ENCODE measurements at regions not wholly inside any gene's neighbourhood (a gene's known extent, or its start where the extent isn't known, plus 50 kb on each side); places are given as distances from the start of the nearest gene placed in this dataset.

GRCh38 chr1:209154912-209155311, 428.6 kb upstream of the CAMK1G start:
- TF ChIP-seq TARDBP (IDR thresholded peaks at IDR 0.05) (no peak), FOXM1 (IDR thresholded peaks at IDR 0.05; ENCODE audit: borderline replicate concordance) (no peak), PKNOX1 (IDR thresholded peaks at IDR 0.05) (no peak), SP1 (IDR thresholded peaks at IDR 0.05) (no peak), FOXA1 (IDR thresholded peaks at IDR 0.05) (no peak), ZNF384 (IDR thresholded peaks at IDR 0.05) (no peak), CTBP1 (IDR thresholded peaks at IDR 0.05; ENCODE audit: borderline replicate concordance) (no peak), NFRKB (IDR thresholded peaks at IDR 0.05) (no peak), HDGF (IDR thresholded peaks at IDR 0.05; ENCODE audit: borderline replicate concordance) (no peak)
